GM23338 (cell line): ENCODE measurements at regions not wholly inside any gene's neighbourhood (a gene's known extent, or its start where the extent isn't known, plus 50 kb on each side); places are given as distances from the start of the nearest gene placed in this dataset.

Source experiments
- ATAC-seq: fragments of 200-7000 bp; cut with Tn5 transposase; 3 replicates; pipeline ENCODE4 v1.9.1; 2020
- DNase-seq: peaks from one replicate; pipeline ENCODE4 v3.0.0-alpha.2; 2015; ENCODE audit warnings: low spot score
- H2AFZ ChIP-seq: fragments of 200-600 bp; sonication (generic); 2 replicates; pipeline ENCODE4 v1.8.0; 2016; ENCODE audit warnings: antibody characterized with exemption, mild to moderate bottlenecking, moderate library complexity
- H3F3A ChIP-seq: fragments of 200-600 bp; sonication (generic); replicated peaks from 2 replicates; pipeline ENCODE4 v1.8.0; 2017; ENCODE audit warnings: antibody characterized with exemption, mixed run types, low read depth
- H3K27ac ChIP-seq: fragments of 200-600 bp; sonication (generic); 2 replicates; pipeline ENCODE4 v1.6.1; 2016; ENCODE audit warnings: low read depth
- H3K27me3 ChIP-seq: fragments of 200-600 bp; sonication (generic); 2 replicates; pipeline ENCODE4 v1.8.0; 2016; ENCODE audit warnings: mild to moderate bottlenecking, mixed run types, moderate library complexity; ENCODE audit not compliant: insufficient read depth
- H3K36me3 ChIP-seq: fragments of 200-600 bp; sonication (generic); 2 replicates; pipeline ENCODE4 v1.8.0; 2016; ENCODE audit warnings: mild to moderate bottlenecking; ENCODE audit not compliant: insufficient read depth
- H3K4me1 ChIP-seq: fragments of 200-600 bp; sonication (generic); 2 replicates; pipeline ENCODE4 v1.8.0; 2016; ENCODE audit warnings: mild to moderate bottlenecking, moderate library complexity; ENCODE audit not compliant: insufficient read depth
- H3K4me2 ChIP-seq: fragments of 200-600 bp; sonication (generic); 2 replicates; pipeline ENCODE4 v1.7.1; 2017; ENCODE audit warnings: mixed run types
- H3K4me3 ChIP-seq: fragments of 200-600 bp; sonication (generic); 2 replicates; pipeline ENCODE4 v1.6.1; 2016; ENCODE audit warnings: mixed run types
- H3K79me2 ChIP-seq: fragments of 200-600 bp; sonication (generic); replicated peaks from 2 replicates; pipeline ENCODE4 v1.8.0; 2017; ENCODE audit warnings: mild to moderate bottlenecking; ENCODE audit not compliant: insufficient read depth
- H3K9me2 ChIP-seq: fragments of 200-600 bp; sonication (generic); 2 replicates; pipeline ENCODE4 v1.8.0; 2017; ENCODE audit not compliant: insufficient read depth
- H4K20me1 ChIP-seq: fragments of 200-600 bp; sonication (generic); replicated peaks from 2 replicates; pipeline ENCODE4 v1.8.0; 2017; ENCODE audit warnings: mild to moderate bottlenecking; ENCODE audit not compliant: insufficient read depth
- H3K27ac Mint-ChIP-seq: 2 replicates; pipeline ENCODE4 v1.8.0; 2020; ENCODE audit warnings: inconsistent platforms, mild to moderate bottlenecking, moderate library complexity, mixed read lengths
- H3K27me3 Mint-ChIP-seq: 3 replicates; pipeline ENCODE4 v1.8.0; 2022; ENCODE audit warnings: low read depth, mild to moderate bottlenecking, moderate library complexity, mixed read lengths, inconsistent platforms; ENCODE audit not compliant: insufficient read depth, poor library complexity
- H3K36me3 Mint-ChIP-seq: 3 replicates; pipeline ENCODE4 v1.8.0; 2021; ENCODE audit warnings: low read depth, mild to moderate bottlenecking, inconsistent platforms, moderate library complexity, mixed read lengths
- H3K4me1 Mint-ChIP-seq: 3 replicates; pipeline ENCODE4 v1.8.0; 2020; ENCODE audit warnings: mild to moderate bottlenecking, inconsistent platforms, mixed read lengths
- H3K4me3 Mint-ChIP-seq: 3 replicates; pipeline ENCODE4 v1.8.0; 2021; ENCODE audit warnings: moderate library complexity, mild to moderate bottlenecking, inconsistent platforms, mixed read lengths
- H3K9me3 Mint-ChIP-seq: 3 replicates; pipeline ENCODE4 v1.8.0; 2020; ENCODE audit warnings: moderate library complexity, mild to moderate bottlenecking, inconsistent platforms, mixed read lengths
- CREB1 ChIP-seq: fragments of 250-450 bp; sonication (Bioruptor Pico); IDR thresholded peaks from 2 replicates; pipeline ENCODE4 v1.5.0; 2020; ENCODE audit warnings: low read depth, mild to moderate bottlenecking, moderate library complexity
- ETS1 ChIP-seq: IDR thresholded peaks from 2 replicates; pipeline ENCODE4 v1.6.1; 2016; ENCODE audit warnings: antibody characterized with exemption
- EZH2 ChIP-seq: fragments of 200-600 bp; sonication (generic); IDR thresholded peaks from one replicate; pipeline ENCODE4 v1.8.0; 2017; ENCODE audit warnings: antibody characterized with exemption, mild to moderate bottlenecking, low read depth; ENCODE audit not compliant: unreplicated experiment
- EZH2phosphoT487 ChIP-seq: fragments of 200-600 bp; sonication (generic); IDR thresholded peaks from one replicate; pipeline ENCODE4 v1.8.1; 2018; ENCODE audit warnings: antibody characterized with exemption; ENCODE audit not compliant: unreplicated experiment
- NANOG ChIP-seq: IDR thresholded peaks from 2 replicates; pipeline ENCODE4 v1.6.1; 2016; ENCODE audit warnings: antibody characterized with exemption, borderline replicate concordance
- POLR2AphosphoS5 ChIP-seq: IDR thresholded peaks from 2 replicates; pipeline ENCODE4 v1.6.1; 2016; ENCODE audit warnings: antibody characterized with exemption, low read depth
- REST ChIP-seq: IDR thresholded peaks from one replicate; pipeline ENCODE4 v1.6.1; 2018; ENCODE audit warnings: antibody characterized with exemption; ENCODE audit not compliant: unreplicated experiment
- ZNF331 ChIP-seq: fragments of 250-450 bp; sonication (Bioruptor Pico); IDR thresholded peaks from 2 replicates; pipeline ENCODE4 v1.5.0; 2020; ENCODE audit warnings: low read depth, mild to moderate bottlenecking, moderate library complexity
- ZNF462 ChIP-seq: fragments of 250-450 bp; sonication (Bioruptor Pico); IDR thresholded peaks from 2 replicates; pipeline ENCODE4 v1.5.0; 2020; ENCODE audit warnings: mild to moderate bottlenecking, moderate library complexity

GRCh38 chr11:91783173-91783572 lies 441.4 kb upstream of the FAT3 start:
- Histone ChIP-seq H3K4me1 (no peaks in the 10 kb centered on the region), H3K27ac (no peak overlapping the region), H4K20me1 (no peaks in the 10 kb centered on the region), H3K27me3 (no peaks in the 10 kb centered on the region), H2AFZ (no peak overlapping the region), H3K36me3 (peaks cover 3% of the 10 kb centered on the region; the same call in 1 of the 2 replicates), H3F3A (no peaks in the 10 kb centered on the region), H3K79me2 (no peaks in the 10 kb centered on the region), H3K4me2 (no peak overlapping the region), H3K4me3 (no peak overlapping the region), H3K9me2 (peaks cover 8% of the 10 kb centered on the region; the same call in 1 of the 2 replicates)
- H3K27ac Mint-ChIP-seq = no peak overlapping the region
- H3K36me3 Mint-ChIP-seq = peaks cover 20% of the 10 kb centered on the region
- TF ChIP-seq EZH2 (no peak), CREB1 (CRISPR knock-in tag) (no peak), EZH2phosphoT487 (no peak), ETS1 (no peak), NANOG (no peak)
- peaks cover 25% of the 10 kb centered on the region for H3K9me3 Mint-ChIP-seq
- no peak overlapping the region for H3K4me3 Mint-ChIP-seq
- DNase-seq (no peak), ATAC-seq (no peak)
- H3K27me3 Mint-ChIP-seq = peaks cover 2% of the 10 kb centered on the region
- no peaks in the 10 kb centered on the region for H3K4me1 Mint-ChIP-seq

GRCh38 chr11:91778758-91779157 lies 445.9 kb upstream of the FAT3 start:
- DNase-seq (no peak), ATAC-seq (no peak)
- Histone ChIP-seq H4K20me1 (no peaks in the 10 kb centered on the region), H3K27me3 (no peaks in the 10 kb centered on the region), H3K27ac (no peak overlapping the region), H3K36me3 (no peaks in the 10 kb centered on the region; the same call in 1 of the 2 replicates), H3K79me2 (no peaks in the 10 kb centered on the region), H3K4me3 (no peak overlapping the region), H3K4me2 (no peak overlapping the region), H2AFZ (no peak overlapping the region), H3K9me2 (peaks cover 9% of the 10 kb centered on the region; the same call in 1 of the 2 replicates), H3K4me1 (no peaks in the 10 kb centered on the region), H3F3A (no peaks in the 10 kb centered on the region)
- Mint-ChIP-seq H3K4me1 (no peaks in the 10 kb centered on the region; the same call in 2 of the 3 replicates), H3K27ac (no peak overlapping the region), H3K9me3 (peaks cover 20% of the 10 kb centered on the region), H3K36me3 (peaks cover 15% of the 10 kb centered on the region), H3K27me3 (peaks cover 2% of the 10 kb centered on the region), H3K4me3 (no peak overlapping the region)
- no peak for TF ChIP-seq REST
- TF ChIP-seq ZNF331 (CRISPR knock-in tag) = no peak
- TF ChIP-seq ZNF462 (CRISPR knock-in tag) = no peak
- no peak for TF ChIP-seq EZH2
- TF ChIP-seq NANOG = no peak
- TF ChIP-seq POLR2AphosphoS5 = no peak
- no peak for TF ChIP-seq CREB1 (CRISPR knock-in tag)
